OCI-LY1 (cell line): ENCODE measurements at regions not wholly inside any gene's neighbourhood (a gene's known extent, or its start where the extent isn't known, plus 50 kb on each side); places are given as distances from the start of the nearest gene placed in this dataset.

Source experiments
- H2AFZ ChIP-seq: fragments of 200-600 bp; sonication (generic), shearing (Covaris generic); 2 replicates; pipeline ENCODE4 v1.6.0; 2014; ENCODE audit warnings: antibody characterized with exemption, mild to moderate bottlenecking, low read length
- H3F3A ChIP-seq: fragments of 200-600 bp; sonication (generic), shearing (Covaris generic); 2 replicates; pipeline ENCODE4 v1.6.0; 2014; ENCODE audit warnings: mild to moderate bottlenecking, antibody characterized with exemption, low read length, moderate library complexity; ENCODE audit not compliant: insufficient read depth
- H3K27ac ChIP-seq: fragments of 200-600 bp; sonication (generic); 2 replicates; pipeline ENCODE4 v1.5.1; 2014; ENCODE audit warnings: low read length, mixed run types, mild to moderate bottlenecking, low read depth; ENCODE audit not compliant: poor library complexity, severe bottlenecking
- H3K27me3 ChIP-seq: fragments of 200-600 bp; sonication (generic); 2 replicates; pipeline ENCODE4 v1.6.0; 2014; ENCODE audit warnings: antibody characterized with exemption, mild to moderate bottlenecking, low read length, moderate library complexity; ENCODE audit not compliant: insufficient read depth
- H3K36me3 ChIP-seq: fragments of 200-600 bp; sonication (generic); 2 replicates; pipeline ENCODE4 v1.6.1; 2014; ENCODE audit warnings: mild to moderate bottlenecking, antibody characterized with exemption, low read length, moderate library complexity, mixed read lengths; ENCODE audit not compliant: insufficient read depth
- H3K4me1 ChIP-seq: fragments of 200-600 bp; sonication (generic); 2 replicates; pipeline ENCODE4 v1.5.1; 2014; ENCODE audit warnings: mild to moderate bottlenecking, low read length, moderate library complexity; ENCODE audit not compliant: insufficient read depth, severe bottlenecking
- H3K4me2 ChIP-seq: fragments of 200-600 bp; sonication (generic), shearing (Covaris generic); 2 replicates; pipeline ENCODE4 v1.6.1; 2014; ENCODE audit warnings: low read length
- H3K4me3 ChIP-seq: fragments of 200-600 bp; sonication (generic); 2 replicates; pipeline ENCODE4 v1.5.1; 2014; ENCODE audit warnings: low read length, low read depth, mild to moderate bottlenecking, mixed read lengths; ENCODE audit not compliant: poor library complexity, severe bottlenecking
- H3K79me2 ChIP-seq: fragments of 200-600 bp; shearing (Covaris generic); 2 replicates; pipeline ENCODE4 v1.6.1; 2016; ENCODE audit warnings: mixed run types, low read length, mixed read lengths; ENCODE audit not compliant: insufficient read depth
- H3K9ac ChIP-seq: fragments of 200-600 bp; sonication (generic), shearing (Covaris generic); 2 replicates; pipeline ENCODE4 v1.6.1; 2014; ENCODE audit warnings: mild to moderate bottlenecking, low read length, mixed read lengths
- H3K9me2 ChIP-seq: fragments of 200-600 bp; sonication (generic), shearing (Covaris generic); 2 replicates; pipeline ENCODE4 v1.6.1; 2014; ENCODE audit warnings: low read depth, mild to moderate bottlenecking, low read length, mixed read lengths
- H3K9me3 ChIP-seq: fragments of 200-600 bp; shearing (Covaris generic); 2 replicates; pipeline ENCODE4 v1.6.1; 2014; ENCODE audit warnings: low read length, mixed read lengths
- H4K20me1 ChIP-seq: fragments of 200-600 bp; sonication (generic), shearing (Covaris generic); 2 replicates; pipeline ENCODE4 v1.6.0; 2016; ENCODE audit warnings: mild to moderate bottlenecking, low read length; ENCODE audit not compliant: insufficient read depth
- EZH2 ChIP-seq: fragments of 200-600 bp; sonication (generic), shearing (Covaris generic); IDR thresholded peaks from 2 replicates; pipeline ENCODE4 v1.8.0; 2017; ENCODE audit warnings: borderline replicate concordance, mixed run types, mild to moderate bottlenecking, antibody characterized with exemption, low read length, moderate library complexity, mixed read lengths
- TF ChIP-seq, protein P1 (sequence below): fragments of 200-600 bp; sonication (generic), shearing (Covaris generic); IDR thresholded peaks from 2 replicates; pipeline ENCODE4 v1.5.1; 2017; ENCODE audit warnings: mild to moderate bottlenecking, antibody characterized with exemption, low read length, moderate library complexity, mixed read lengths

DNA sequence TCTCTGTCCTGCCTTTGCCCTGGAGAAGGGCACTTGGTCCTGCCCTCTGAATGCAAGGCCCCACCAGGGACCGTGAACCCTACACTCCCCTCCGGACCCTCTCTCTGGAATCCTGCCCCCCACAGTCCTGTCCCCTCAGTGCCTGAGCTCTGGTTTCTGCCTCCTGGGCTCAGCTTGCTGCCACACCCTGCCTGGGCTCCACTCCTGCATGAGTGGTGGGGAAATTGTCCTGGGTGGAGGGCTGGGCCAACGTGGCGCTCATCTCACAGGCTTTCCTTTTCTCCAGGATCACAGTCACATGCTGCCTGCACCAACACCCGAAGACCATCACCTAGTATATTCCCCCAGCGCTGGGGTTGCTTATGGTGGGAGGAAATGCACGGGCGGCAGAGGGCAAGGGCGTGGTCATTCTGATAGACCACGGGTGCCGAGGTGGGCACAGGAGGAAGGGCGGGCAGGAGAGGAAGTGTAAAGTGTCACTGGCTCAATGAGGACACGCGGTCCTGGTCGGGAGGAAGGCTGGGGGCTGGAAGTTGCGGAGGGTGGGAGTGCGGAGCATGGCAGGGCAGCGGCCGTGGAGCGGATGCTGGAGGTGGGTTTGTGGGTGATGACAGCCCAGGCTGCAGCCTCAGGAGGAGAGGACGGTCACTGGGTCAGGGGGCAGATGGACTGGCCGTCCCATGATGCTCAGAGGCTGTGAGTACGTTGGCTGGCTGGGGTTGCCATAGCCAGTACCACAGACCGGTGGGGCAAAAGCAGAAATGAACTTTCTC, 99.5 kb downstream of the KIF26A start:
- Histone ChIP-seq H3K9ac (no peak overlapping the region), H3K4me1 (no peaks in the 10 kb centered on the region), H3K27ac (no peak overlapping the region), H3F3A (no peaks in the 10 kb centered on the region), H3K4me3 (no peak overlapping the region), H3K9me2 (no peaks in the 10 kb centered on the region), H3K27me3 (peaks cover 3% of the 10 kb centered on the region; the same call in 1 of the 2 replicates), H3K4me2 (no peak overlapping the region), H2AFZ (no peak overlapping the region), H3K36me3 (no peaks in the 10 kb centered on the region), H3K79me2 (no peaks in the 10 kb centered on the region), H3K9me3 (no peaks in the 10 kb centered on the region; the same call in 1 of the 2 replicates), H4K20me1 (no peaks in the 10 kb centered on the region)
- TF ChIP-seq EZH2, result no peak
- TF ChIP-seq, protein P1, sequence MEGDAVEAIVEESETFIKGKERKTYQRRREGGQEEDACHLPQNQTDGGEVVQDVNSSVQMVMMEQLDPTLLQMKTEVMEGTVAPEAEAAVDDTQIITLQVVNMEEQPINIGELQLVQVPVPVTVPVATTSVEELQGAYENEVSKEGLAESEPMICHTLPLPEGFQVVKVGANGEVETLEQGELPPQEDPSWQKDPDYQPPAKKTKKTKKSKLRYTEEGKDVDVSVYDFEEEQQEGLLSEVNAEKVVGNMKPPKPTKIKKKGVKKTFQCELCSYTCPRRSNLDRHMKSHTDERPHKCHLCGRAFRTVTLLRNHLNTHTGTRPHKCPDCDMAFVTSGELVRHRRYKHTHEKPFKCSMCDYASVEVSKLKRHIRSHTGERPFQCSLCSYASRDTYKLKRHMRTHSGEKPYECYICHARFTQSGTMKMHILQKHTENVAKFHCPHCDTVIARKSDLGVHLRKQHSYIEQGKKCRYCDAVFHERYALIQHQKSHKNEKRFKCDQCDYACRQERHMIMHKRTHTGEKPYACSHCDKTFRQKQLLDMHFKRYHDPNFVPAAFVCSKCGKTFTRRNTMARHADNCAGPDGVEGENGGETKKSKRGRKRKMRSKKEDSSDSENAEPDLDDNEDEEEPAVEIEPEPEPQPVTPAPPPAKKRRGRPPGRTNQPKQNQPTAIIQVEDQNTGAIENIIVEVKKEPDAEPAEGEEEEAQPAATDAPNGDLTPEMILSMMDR, result no peak

DNA sequence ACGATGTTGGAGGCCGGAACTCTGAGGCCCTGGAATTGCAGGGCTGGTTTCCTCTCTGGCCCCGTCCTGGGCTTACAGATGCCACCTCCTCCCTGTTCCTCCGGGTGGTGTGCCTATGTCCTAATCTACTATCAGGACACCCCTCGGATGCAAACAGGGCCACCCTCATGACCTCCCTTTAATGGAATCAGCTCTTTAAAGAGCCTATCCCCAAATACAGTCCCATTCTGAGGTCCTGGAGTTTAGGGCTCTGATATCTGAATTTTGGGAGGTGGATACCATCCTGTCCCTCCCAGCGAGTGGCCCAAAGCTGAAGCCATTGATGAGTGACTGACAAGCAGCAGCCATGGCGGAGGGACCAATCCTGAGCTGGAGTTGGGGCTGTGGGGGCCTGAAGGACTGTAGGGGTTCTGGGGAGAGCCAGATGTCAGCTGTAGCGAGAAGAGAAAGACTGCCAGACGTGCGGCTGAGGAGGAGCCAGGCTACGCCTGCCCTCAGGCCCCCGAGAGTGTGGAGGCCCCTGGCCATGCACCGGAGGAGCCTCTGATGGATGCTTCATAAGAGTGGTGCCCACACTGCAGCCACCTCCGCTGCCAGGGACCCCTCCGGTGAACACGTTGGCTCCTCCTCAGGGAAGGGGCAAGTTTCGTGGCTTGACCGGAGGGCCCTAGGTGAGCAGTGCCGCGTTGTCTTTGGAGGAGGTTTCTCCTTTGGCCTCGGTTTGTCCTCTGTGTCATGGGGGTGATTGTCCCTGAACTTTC, 100.2 kb downstream of the KIF26A start:
- no peak overlapping the region for H3K27ac ChIP-seq
- TF ChIP-seq, protein P1, result no peak
- no peak for TF ChIP-seq EZH2
- H3K79me2 ChIP-seq, result no peaks in the 10 kb centered on the region
- no peaks in the 10 kb centered on the region for H4K20me1 ChIP-seq
- no peaks in the 10 kb centered on the region for H3F3A ChIP-seq
- H3K9me2 ChIP-seq, result no peaks in the 10 kb centered on the region
- no peak overlapping the region for H3K4me3 ChIP-seq
- H3K27me3 ChIP-seq, result peaks cover 3% of the 10 kb centered on the region; the same call in 1 of the 2 replicates
- H3K9me3 ChIP-seq, result no peaks in the 10 kb centered on the region; the same call in 1 of the 2 replicates
- no peak overlapping the region for H3K9ac ChIP-seq
- H3K36me3 ChIP-seq, result no peaks in the 10 kb centered on the region
- no peaks in the 10 kb centered on the region for H3K4me1 ChIP-seq
- no peak overlapping the region for H3K4me2 ChIP-seq
- H2AFZ ChIP-seq, result no peak overlapping the region

DNA sequence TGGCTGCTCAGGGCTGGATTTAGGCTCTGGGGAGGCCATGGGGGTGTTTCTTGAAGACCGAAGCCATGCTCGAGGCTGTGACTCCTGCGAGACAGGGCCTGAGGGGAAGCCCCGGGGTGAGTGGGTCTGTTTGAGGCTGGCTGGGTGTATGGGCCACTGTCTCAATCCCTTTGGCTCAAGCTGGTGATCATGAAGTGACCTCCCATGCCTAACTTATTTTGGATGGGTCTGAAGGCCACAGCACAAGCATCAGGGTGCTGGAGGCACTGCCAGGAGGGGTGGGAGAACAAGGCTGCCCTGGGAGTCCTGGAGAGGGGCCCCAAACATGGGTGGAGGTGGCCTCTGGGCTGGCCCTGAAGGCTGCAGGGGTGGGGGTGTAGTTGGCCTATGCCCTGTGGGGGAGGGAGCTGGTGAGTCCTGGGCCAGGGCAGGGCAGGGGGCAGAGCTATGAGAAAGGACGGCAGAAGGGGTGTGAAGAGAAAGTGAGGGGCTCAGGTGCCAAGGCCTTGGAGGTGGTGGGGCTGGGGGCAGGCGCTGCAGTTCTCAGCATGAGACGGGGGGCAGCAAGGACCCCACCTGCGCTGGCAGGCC, 100.9 kb downstream of the KIF26A start:
- Histone ChIP-seq H3K4me2 (no peak overlapping the region), H3K27me3 (peaks cover 5% of the 10 kb centered on the region; the same call in 1 of the 2 replicates), H3K9me3 (no peaks in the 10 kb centered on the region), H3K9ac (no peak overlapping the region), H2AFZ (no peak overlapping the region), H3K4me3 (no peak overlapping the region), H3K9me2 (no peaks in the 10 kb centered on the region), H3K4me1 (no peaks in the 10 kb centered on the region), H3K79me2 (no peaks in the 10 kb centered on the region), H3F3A (no peaks in the 10 kb centered on the region), H4K20me1 (no peaks in the 10 kb centered on the region), H3K27ac (no peak overlapping the region), H3K36me3 (no peaks in the 10 kb centered on the region)
- TF ChIP-seq, protein P1, result no peak
- no peak for TF ChIP-seq EZH2
